ENCODE measurements at regions not wholly inside any gene's neighbourhood (a gene's known extent, or its start where the extent isn't known, plus 50 kb on each side); places are given as distances from the start of the nearest gene placed in this dataset.
"Not testable (repeated sequence)": the region's sequence is repeated elsewhere in the genome, so short reads cannot be mapped to it uniquely, and the experiment has no call there.

GRCh38 chr10:78415111-78415510 lies 381.4 kb downstream of the RPS24 start:
- DNase-seq (ENCODE audit: low spot score) = no peak

- no peak for DNase-seq (ENCODE audit: low spot score)
Measured at GRCh38 chr10:78416031-78417011, 382.7 kb downstream of the RPS24 start.

- no peak for DNase-seq (ENCODE audit: low spot score)
Measured at GRCh38 chr10:78417425-78418370, 384.0 kb downstream of the RPS24 start.

GRCh38 chr10:78419481-78420265 lies 386.0 kb downstream of the RPS24 start:
- no peak for DNase-seq (ENCODE audit: low spot score)

- no peak for DNase-seq (ENCODE audit: low spot score)
Measured at GRCh38 chr10:78420946-78421735, 387.5 kb downstream of the RPS24 start.

- not testable (repeated sequence) for DNase-seq (ENCODE audit: low spot score)
Measured at GRCh38 chr10:78424050-78424449, 390.4 kb downstream of the RPS24 start.

- no peak for DNase-seq (ENCODE audit: low spot score)
Measured at GRCh38 chr10:78424723-78425122, 391.1 kb downstream of the RPS24 start.

GRCh38 chr10:78426181-78426580 lies 392.5 kb downstream of the RPS24 start:
- DNase-seq (ENCODE audit: low spot score) = no peak

GRCh38 chr10:78427497-78428031 lies 393.9 kb downstream of the RPS24 start:
- no peak for DNase-seq (ENCODE audit: low spot score)

- DNase-seq (ENCODE audit: low spot score) = no peak
Measured at GRCh38 chr10:78428579-78428978, 394.9 kb downstream of the RPS24 start.

GRCh38 chr10:78429984-78430383 lies 396.3 kb downstream of the RPS24 start:
- DNase-seq (ENCODE audit: low spot score) = no peak

GRCh38 chr10:78432583-78432982 lies 398.9 kb downstream of the RPS24 start:
- DNase-seq (ENCODE audit: low spot score) = no peak

- DNase-seq (ENCODE audit: low spot score) = no peak
Measured at GRCh38 chr10:78433076-78433595, 399.5 kb downstream of the RPS24 start.

- DNase-seq (ENCODE audit: low spot score) = no peak
Measured at GRCh38 chr10:78433766-78434535, 400.3 kb downstream of the RPS24 start.

- DNase-seq (ENCODE audit: low spot score) = no peak
Measured at GRCh38 chr10:78434886-78435285, 401.2 kb downstream of the RPS24 start.

GRCh38 chr10:78435484-78436221 lies 402.0 kb downstream of the RPS24 start:
- no peak for DNase-seq (ENCODE audit: low spot score)

GRCh38 chr10:78436222-78436573 lies 402.5 kb downstream of the RPS24 start:
- no peak for DNase-seq (ENCODE audit: low spot score)

- DNase-seq (ENCODE audit: low spot score) = no peak
Measured at GRCh38 chr10:78436706-78437406, 403.2 kb downstream of the RPS24 start.

Measured in putamen (tissue), 1 donor.